NOMO-1 treated with dmso at 0.1 percent for 144 hours (cell line): ENCODE measurements at regions not wholly inside any gene's neighbourhood (a gene's known extent, or its start where the extent isn't known, plus 50 kb on each side); places are given as distances from the start of the nearest gene placed in this dataset.
"Not testable (repeated sequence)": the region's sequence is repeated elsewhere in the genome, so short reads cannot be mapped to it uniquely, and the experiment has no call there.

Source experiments
- DNase-seq: peaks from one replicate; lab custom pipeline; 2025; ENCODE audit not compliant: unreplicated experiment; lab: John Stamatoyannopoulos, UW

DNA sequence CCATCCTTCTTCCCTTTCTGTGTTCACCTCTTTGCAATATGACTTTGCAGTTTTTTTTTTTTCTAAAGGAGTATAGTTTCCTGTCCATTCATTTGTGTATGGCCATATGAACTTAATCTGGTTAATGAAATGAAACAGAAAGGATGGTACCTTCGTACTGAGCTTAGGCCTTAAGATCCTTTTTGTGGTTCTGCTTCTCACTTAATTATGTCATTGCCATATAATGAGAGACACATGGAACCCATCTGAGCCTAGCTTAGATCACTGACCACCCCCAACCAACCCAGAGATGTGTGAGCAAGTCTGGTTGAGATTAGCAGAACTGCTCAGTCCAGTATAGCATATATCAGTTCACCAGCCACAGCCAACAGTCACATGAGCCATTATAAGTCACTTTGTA is 1179.6 kb downstream of the HACE1 start:
- no peak for DNase-seq

DNA sequence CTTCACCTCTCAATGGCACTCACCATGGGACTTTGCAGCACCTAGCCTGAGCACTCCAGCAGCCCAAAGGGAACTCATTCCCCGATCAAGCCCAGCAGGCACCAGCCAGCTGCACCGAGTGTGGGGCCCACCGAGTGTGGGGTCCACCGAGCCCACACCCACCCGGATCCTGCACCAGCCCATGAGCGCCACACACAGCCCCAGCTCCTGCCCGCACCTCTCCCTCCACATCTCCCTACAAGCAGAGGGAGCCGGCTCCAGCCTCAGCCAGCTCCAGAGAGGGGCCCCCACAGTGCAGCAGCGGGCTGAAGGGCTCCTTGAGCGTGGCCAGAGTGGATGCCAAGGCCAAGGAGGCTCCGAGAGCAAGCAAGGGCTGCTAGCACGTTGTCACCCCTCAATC is 1182.4 kb downstream of the HACE1 start:
- DNase-seq = no peak

DNA sequence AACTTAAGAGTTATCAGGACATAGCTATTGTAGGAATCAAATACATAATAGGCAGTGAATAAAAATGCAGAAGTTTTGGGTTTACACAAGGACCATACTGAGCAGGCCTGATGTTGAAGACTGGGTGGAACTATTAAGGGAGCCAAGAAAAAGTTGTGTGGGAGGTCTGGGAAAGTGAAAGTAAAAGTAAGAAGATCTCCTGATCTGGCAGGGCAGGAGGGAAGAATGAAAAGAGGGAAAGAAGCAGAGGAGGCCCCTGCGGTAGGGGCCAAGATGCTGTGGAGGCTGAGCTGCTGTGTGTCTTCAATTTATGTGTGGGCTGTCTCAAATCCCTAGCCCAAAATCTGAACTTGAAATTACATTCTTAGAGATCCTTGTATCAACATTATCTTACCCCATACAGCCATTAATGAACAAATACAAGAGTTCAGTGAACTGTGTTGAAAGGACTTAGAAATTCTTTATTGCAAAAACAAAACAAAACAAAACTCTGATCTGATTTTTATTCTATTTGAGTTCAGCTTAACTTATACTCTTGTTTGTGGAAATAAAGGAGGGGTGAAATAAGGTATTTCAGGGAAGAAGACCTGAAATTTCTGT is 1183.8 kb downstream of the HACE1 start:
- no peak for DNase-seq

- no peak for DNase-seq
Observed at GRCh38 chr6:103674790-103675189, 1184.9 kb downstream of the HACE1 start.

- DNase-seq = no peak
Observed at GRCh38 chr6:103672169-103672568, 1187.5 kb downstream of the HACE1 start.

DNA sequence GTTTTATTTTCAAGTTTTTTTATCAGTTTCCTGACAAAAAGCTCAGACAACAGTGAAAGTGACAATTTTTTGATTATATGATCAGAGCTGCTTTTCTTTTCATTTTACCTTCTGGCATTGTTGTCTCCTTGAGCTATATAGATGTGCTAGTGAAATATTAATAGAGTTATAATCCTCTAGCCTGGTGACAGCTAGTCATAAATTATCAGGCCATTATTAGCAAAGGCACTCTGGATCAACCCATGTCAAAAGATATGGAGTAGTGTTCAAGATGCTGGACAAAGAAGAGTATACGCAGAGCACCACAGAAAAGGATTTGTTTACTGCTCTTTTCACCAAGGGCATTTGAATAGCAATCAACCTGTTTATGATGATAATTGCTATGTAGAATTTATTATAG is 1230.1 kb downstream of the HACE1 start:
- DNase-seq = no peak

GRCh38 chr6:103617642-103618041 is 1242.1 kb downstream of the HACE1 start:
- no peak for DNase-seq

GRCh38 chr6:103587722-103588121 is 1272.0 kb downstream of the HACE1 start:
- no peak for DNase-seq

GRCh38 chr6:103578115-103578514 is 1281.6 kb downstream of the HACE1 start:
- DNase-seq = no peak

DNA sequence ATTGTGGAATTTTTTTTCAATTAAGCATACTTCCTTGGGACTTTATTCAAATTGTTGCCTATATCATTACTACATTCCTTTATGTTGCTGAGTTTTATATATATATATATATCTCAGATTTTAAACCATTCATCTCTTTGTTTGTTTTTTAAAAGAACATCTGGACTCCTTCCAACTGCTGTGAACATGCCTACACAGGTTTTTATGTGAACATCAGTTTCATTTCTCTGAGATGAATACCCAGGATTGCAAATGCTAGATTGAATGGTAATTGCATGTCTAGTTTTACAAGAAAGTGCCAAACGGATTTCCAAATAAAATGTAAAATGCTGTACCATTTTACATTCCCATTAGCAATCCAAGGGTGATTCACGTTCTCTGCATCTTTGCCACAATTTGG is 1289.3 kb downstream of the HACE1 start:
- no peak for DNase-seq

DNA sequence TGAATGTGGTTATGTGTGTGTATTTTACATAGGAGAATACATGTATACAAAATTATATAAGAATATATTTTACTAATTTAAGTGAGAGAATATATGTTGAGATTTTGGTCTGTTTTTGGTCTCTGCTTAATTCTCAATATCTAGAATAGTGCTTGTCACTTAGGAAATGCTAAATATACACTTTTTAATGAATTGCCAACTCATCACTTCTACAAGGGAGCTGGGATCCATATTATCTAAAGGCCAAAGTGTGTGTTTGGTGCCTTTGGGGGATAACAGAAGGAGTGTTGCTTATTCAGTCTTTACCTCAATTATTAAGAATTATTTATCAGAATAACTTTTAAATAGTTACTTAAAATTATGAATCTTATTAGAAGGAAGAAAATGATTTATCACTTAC is 1304.8 kb downstream of the HACE1 start:
- no peak for DNase-seq

GRCh38 chr6:103538381-103538780 is 1321.3 kb downstream of the HACE1 start:
- no peak for DNase-seq

DNA sequence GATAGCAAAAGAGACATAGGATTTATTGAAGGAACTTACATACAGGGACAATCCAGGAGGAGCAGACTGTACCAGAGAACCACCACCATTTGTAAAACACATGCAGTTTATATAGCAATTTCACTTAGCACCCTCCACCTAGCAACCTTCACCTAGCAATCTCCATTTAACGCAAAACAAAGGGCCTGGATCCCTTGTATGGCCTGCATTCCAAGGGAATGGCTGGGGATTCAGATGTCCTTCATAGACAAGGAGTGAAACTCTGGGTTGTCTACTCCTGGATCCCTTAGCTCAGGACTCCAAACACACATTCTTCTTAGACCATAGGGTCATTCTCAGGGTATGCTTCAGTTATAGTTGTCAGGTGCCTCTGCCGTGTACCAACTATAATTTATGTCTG is 1324.9 kb downstream of the HACE1 start:
- DNase-seq = no peak

DNA sequence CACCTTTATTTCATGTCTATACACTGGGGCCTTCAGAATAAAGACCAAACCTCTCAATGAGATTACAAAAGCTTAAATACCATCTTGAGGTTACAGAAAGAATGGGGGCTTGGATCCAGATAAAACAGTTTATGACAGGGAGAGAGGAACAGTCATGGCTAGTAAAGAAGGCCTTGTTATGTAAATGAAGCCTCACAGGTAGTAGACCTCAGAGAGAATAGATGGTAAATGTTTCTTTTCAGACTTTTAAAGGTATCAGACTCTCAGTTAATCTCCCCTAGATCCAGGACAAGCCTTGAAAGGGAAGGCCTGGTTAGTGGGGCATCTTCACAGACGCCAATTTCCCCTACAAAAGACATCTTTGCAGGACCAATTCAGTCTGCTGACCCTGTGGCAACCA is 1325.6 kb downstream of the HACE1 start:
- no peak for DNase-seq

DNA sequence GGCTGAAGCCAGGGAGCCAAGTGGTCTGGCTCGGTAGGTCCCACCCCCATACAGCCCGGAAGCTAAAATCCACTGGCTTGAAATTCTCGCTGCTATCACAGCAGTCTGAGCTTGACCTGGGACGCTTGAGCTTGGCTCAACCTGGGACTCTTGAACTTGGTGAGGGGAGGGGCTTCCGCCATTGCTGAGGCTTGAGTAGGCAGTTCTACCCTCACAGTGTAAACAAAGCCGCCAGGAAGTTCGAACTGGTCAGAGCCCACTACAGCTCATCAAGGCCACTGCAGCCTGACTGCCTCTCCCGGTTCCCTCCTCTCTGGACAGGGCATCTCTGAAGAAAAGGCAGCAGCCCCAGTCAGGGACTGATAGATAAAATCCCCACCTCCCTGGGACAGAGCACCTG is 1337.7 kb downstream of the HACE1 start:
- DNase-seq = no peak

GRCh38 chr6:103516336-103516735 is 1343.4 kb downstream of the HACE1 start:
- no peak for DNase-seq

GRCh38 chr6:103507052-103507451 is 1352.7 kb downstream of the HACE1 start:
- DNase-seq = no peak

GRCh38 chr6:103505155-103505518 is 1354.6 kb downstream of the HACE1 start:
- DNase-seq = no peak

DNA sequence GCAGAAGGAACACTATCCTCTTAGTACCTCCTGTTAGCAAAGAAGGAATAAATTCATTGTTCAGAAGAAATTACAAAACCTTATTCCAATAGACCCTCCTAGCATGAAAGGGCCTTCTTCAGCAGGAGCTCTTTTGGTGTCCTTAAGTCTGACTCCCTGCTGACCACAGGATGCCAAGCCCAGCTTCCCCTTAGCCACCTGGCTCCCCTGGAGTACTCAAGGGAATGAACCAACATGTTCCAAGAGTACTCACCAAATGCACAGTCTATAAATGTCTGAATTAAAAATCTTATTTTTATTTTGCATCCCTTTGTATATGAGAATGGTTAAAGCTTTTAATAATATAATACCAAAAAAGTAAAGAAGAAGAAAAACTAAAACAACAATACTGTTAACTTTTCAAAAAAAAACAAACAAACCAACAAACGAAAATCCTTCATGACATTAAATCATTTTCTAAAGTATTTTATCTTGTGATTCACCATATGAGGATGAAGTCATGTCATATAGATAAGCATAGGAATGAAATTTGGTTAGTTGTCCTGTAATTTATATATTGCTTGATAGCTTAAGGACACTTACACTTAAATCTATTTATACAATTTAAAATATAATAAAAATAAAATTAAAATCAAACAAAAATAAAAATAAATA is 1355.1 kb downstream of the HACE1 start:
- DNase-seq = no peak

GRCh38 chr6:103496588-103496987 is 1363.1 kb downstream of the HACE1 start:
- DNase-seq = not testable (repeated sequence)

DNA sequence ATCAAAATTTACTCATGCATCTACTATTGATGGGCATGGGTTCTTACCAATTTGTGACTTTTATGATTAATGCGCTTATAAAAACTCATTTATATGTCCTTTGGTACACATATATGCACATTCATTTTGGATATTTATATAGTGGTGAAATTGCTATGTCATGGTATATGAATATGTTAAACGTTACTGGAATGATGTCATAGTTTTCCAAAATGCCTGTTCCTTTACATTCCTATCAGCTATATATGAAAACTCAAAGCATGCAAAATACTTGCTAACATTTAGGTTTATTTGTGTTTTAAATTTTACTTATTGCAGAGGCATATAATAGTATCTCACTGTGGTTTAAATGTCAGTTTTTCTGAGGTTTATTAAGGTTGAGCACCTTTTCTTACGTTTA is 1403.1 kb downstream of the HACE1 start:
- DNase-seq = no peak

DNA sequence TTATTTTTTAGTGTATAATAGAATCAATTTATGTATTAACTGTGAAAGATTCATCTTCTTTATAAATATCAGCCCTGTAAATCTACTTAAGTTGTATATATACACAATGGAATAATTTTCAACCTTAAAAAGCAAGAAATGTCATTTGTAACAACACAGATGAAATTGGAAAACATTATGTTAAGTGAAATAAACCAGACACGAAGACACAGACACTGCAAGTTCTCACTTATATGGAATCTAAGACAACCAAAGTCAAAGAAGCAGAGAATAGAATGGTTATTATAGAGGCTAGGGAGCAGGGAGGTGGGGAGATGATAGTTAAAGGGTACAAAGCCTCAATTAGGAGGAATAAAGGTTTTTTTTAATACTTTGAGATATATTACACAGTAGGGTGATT is 1404.4 kb downstream of the HACE1 start:
- DNase-seq = no peak

GRCh38 chr6:103409475-103409874 is 1450.2 kb downstream of the HACE1 start:
- no peak for DNase-seq
